22Rv1 (cell line): ENCODE measurements at regions not wholly inside any gene's neighbourhood (a gene's known extent, or its start where the extent isn't known, plus 50 kb on each side); places are given as distances from the start of the nearest gene placed in this dataset.

ENCODE experiments used
- ZFX ChIP-seq: fragments of 450-650 bp; IDR thresholded peaks from 2 replicates; pipeline ENCODE4 v1.6.1; 2017; ENCODE audit warnings: antibody characterized with exemption, borderline replicate concordance
- TF ChIP-seq, protein P1 (sequence below): fragments of 450-650 bp; IDR thresholded peaks from 2 replicates; pipeline ENCODE4 v1.5.1; 2017; ENCODE audit warnings: mild to moderate bottlenecking

DNA sequence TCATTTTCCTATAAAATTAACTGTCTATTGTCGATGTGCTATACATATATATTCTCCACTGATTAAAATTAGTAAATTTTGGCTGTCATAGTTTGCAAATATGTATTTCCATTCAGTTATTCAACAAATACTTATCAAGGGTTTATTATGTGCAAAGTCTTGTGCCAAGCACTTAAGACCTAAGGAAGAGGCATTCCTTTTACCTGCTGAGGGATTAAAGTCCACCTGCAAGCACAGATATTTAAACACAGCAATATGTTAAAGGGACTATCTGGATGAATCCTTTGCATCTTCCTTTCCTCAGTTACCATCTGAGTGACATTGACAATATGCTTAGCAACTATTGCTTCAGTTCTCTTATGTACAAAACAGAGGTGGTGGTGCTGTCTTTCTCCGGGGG, 89.3 kb downstream of the LIG4 start:
- TF ChIP-seq, protein P1, sequence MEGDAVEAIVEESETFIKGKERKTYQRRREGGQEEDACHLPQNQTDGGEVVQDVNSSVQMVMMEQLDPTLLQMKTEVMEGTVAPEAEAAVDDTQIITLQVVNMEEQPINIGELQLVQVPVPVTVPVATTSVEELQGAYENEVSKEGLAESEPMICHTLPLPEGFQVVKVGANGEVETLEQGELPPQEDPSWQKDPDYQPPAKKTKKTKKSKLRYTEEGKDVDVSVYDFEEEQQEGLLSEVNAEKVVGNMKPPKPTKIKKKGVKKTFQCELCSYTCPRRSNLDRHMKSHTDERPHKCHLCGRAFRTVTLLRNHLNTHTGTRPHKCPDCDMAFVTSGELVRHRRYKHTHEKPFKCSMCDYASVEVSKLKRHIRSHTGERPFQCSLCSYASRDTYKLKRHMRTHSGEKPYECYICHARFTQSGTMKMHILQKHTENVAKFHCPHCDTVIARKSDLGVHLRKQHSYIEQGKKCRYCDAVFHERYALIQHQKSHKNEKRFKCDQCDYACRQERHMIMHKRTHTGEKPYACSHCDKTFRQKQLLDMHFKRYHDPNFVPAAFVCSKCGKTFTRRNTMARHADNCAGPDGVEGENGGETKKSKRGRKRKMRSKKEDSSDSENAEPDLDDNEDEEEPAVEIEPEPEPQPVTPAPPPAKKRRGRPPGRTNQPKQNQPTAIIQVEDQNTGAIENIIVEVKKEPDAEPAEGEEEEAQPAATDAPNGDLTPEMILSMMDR = no peak
- TF ChIP-seq ZFX = no peak
